Immature natural killer cell (primary cell): ENCODE measurements at regions not wholly inside any gene's neighbourhood (a gene's known extent, or its start where the extent isn't known, plus 50 kb on each side); places are given as distances from the start of the nearest gene placed in this dataset.
"Not testable (repeated sequence)": the region's sequence is repeated elsewhere in the genome, so short reads cannot be mapped to it uniquely, and the experiment has no call there.

Source experiments
- DNase-seq, 3 donors: peaks; one replicate each; pipeline ENCODE4 v3.0.0; 2022; ENCODE audit warnings: mixed read lengths in 1 of 3
- H3K27ac Mint-ChIP-seq, 6 donors: one replicate each; pipeline ENCODE4 v1.8.0; 2020; ENCODE audit warnings: mixed read lengths in 6 of 6, mild to moderate bottlenecking in 5 of 6, inconsistent platforms in 4 of 6, moderate library complexity in 3 of 6
- H3K27me3 Mint-ChIP-seq, 3 donors: one replicate each; pipeline ENCODE4 v1.8.0; 2020 to 2021; ENCODE audit warnings: low read depth in 3 of 3, mild to moderate bottlenecking in 3 of 3, mixed read lengths in 3 of 3, moderate library complexity in 3 of 3, inconsistent platforms in 1 of 3
- H3K36me3 Mint-ChIP-seq, 3 donors: one replicate each; pipeline ENCODE4 v1.8.0; 2020; ENCODE audit warnings: mixed read lengths in 3 of 3, inconsistent platforms in 2 of 3, mild to moderate bottlenecking in 2 of 3
- H3K4me1 Mint-ChIP-seq, 2 donors: one replicate each; pipeline ENCODE4 v1.8.0; 2020; ENCODE audit warnings: inconsistent platforms in 2 of 2, mild to moderate bottlenecking in 2 of 2, mixed read lengths in 2 of 2, moderate library complexity in 1 of 2
- H3K4me3 Mint-ChIP-seq, 5 donors: one replicate each; pipeline ENCODE4 v1.8.0; 2020; ENCODE audit warnings: mild to moderate bottlenecking in 5 of 5, mixed read lengths in 5 of 5, inconsistent platforms in 3 of 5, moderate library complexity in 3 of 5
- H3K9me3 Mint-ChIP-seq, 6 donors: one replicate each; pipeline ENCODE4 v1.8.0; 2020; ENCODE audit warnings: mild to moderate bottlenecking in 6 of 6, mixed read lengths in 6 of 6, inconsistent platforms in 4 of 6, moderate library complexity in 3 of 6

DNA sequence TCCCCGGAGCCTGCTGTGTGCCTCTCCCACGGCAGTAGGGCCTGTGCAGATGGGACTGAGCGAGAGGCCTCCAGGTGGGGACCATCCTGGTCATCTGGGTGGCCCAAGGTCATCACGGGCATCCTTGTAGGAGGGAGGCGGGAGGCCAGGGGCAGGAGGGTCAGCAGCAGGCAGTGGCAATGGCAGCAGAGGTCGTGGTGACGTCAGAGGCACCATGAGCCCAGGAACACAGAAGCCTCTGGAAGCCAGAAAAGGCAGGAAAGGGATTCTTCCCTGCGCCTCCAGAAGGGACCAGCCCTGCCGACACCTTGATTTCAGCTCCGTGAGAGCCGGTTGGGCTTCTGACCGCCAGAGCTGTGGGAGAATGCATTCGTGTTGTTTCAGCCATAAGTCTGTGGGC is 190.3 kb downstream of the BANP start:
- no peak for DNase-seq
- H3K4me3 Mint-ChIP-seq, result no peak overlapping the region
- no peak overlapping the region for H3K27ac Mint-ChIP-seq
- H3K27me3 Mint-ChIP-seq, result peaks cover 0 to 8% (median 0%) of the 10 kb centered on the region in 3 donors
- H3K9me3 Mint-ChIP-seq, result peaks cover 0 to 5% (median 0%) of the 10 kb centered on the region in 6 donors
- H3K4me1 Mint-ChIP-seq, result no peaks in the 10 kb centered on the region
- no peaks in the 10 kb centered on the region for H3K36me3 Mint-ChIP-seq

DNA sequence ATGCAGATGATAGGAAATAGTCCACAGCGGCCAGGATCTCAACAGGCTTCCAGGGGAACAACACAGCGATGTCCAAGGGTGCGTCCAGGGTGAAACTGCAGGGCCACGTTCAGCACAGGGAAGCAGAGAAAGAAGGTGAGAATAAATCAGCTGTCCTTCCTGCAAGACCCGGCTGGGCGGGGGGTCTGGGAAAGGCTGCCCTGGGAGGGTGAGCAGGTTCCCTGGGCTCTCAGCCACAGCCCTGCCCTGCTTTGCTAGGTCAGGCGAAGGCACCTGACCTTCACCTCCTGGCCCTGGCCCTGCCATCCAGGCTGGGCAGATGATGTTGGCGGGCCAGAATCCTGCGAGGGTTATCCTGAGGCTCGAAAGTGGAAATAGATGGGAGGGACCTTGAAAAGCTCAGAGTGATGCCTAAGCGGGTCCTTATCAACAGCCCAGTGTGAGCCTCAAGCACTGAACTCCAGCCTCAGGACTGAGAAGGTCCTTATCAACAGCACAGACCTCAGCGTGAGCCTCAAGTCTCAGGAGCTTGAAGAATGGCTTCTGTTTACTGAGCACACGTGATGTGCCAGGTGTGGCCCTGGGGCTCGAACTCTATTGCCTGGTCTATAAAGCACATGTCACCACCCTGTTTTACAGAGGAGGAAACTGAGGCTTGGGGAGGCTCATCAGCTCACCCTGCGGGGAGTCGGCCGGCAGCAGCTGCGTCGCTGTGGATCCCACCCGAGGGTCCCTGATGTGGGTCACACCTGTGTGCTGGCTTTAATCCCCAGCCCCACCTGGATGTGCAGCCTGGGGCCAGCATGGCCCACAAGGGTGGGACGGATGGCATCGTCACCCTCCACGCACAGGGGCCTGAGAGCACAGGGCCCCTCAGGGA is 191.1 kb downstream of the BANP start:
- not testable (repeated sequence) for H3K27me3 Mint-ChIP-seq, H3K4me3 Mint-ChIP-seq

DNA sequence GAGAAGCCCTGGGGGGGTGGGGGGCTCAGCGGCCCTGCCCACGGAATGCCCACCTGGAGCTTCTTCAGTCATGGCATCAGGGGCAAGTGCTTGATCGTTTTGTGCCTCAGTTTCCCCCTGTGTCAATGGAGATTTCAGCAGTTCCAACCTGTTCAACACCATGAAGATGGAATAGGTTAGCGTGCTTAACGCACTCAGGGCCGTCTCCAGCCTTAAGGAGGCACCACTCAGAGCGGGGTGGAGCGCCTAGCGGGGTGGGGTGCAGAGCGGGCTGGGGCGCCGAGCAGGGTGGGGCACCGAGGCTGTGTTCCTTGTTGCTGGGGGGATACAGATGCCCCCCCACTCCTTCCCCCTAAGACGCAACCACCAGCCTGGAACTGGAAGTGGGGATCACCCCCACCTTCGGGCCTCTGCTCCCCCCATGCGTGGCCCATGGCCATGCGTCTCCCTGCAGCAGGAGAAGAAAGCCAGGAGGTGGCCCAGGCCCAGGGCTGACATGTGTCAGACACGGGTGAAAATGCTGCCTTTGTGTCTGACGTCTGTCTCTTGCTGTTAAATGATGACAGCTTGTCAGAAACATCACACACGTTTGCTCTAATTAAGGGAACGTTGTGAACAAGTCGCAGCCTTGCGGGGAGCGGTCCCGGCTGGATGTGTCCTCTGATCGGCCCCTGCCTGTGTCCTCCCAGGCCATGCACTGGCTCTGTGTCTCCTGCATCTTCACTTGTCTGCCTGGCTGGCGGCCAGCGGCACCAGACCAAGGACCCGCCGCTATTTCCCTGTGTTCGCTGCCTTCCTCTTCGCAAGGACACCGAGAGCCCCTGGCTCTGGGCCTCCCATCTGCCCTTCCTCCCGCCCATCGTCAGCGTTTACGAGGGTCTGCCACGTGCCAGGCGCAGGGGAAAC is 192.1 kb downstream of the BANP start:
- H3K9me3 Mint-ChIP-seq, H3K27me3 Mint-ChIP-seq, H3K4me1 Mint-ChIP-seq, H3K27ac Mint-ChIP-seq, DNase-seq, H3K36me3 Mint-ChIP-seq, H3K4me3 Mint-ChIP-seq: not testable (repeated sequence)

More for the DNA sequence above, 191.1 kb downstream of the BANP start:
- not testable (repeated sequence) for H3K4me1 Mint-ChIP-seq, DNase-seq, H3K9me3 Mint-ChIP-seq, H3K27ac Mint-ChIP-seq, H3K36me3 Mint-ChIP-seq

DNA sequence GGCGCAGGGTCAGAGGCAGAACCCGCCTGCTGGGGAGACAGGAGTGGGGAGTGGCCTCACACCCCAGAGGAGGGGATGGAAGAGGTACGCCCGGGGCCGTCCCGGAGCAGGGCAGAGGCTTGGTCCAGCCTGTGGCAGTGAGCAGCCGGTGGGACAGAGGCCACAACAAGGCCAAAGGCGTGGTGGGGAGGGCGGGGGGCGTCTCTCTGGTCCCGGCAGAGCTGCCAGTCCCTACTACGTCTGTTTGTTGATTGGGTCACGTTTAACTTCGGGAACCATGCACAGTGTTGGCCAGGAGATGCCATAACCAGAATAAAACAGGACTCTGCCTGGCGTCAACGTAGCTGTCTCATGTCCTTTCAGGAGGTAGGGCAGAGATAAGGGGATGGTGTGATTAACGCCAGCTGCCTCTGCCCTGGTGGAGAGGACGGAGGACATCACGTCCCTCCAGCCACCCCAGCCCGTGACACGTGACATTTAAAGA is 192.8 kb downstream of the BANP start:
- no peak for DNase-seq
- H3K27me3 Mint-ChIP-seq, result peaks cover 0 to 6% (median 0%) of the 10 kb centered on the region in 3 donors
- H3K4me3 Mint-ChIP-seq, result no peak overlapping the region
- no peak overlapping the region for H3K27ac Mint-ChIP-seq
- H3K9me3 Mint-ChIP-seq, result peaks cover 0 to under 1% (median 0%) of the 10 kb centered on the region in 6 donors
- no peaks in the 10 kb centered on the region for H3K4me1 Mint-ChIP-seq
- no peaks in the 10 kb centered on the region for H3K36me3 Mint-ChIP-seq

DNA sequence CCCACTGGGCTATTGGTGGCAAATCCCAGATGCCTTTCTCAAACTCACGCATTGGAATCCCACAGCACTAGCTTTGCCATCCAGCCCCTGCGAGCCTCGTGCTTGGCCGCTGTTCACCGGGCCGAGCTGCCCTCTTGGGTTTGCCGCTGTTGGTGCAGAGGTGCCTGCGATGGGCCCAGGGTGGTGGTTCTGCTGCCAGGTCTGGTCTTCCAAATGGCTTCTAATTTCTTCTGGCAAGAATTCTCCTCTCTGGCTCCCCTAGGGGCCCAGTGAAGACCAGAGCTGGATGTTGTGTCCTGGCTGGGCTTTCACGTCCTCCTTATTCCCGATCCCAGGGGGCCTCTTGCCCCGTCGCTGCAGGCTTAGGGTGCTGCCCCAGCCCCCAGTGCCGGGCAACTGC is 194.1 kb downstream of the BANP start:
- H3K9me3 Mint-ChIP-seq, H3K27ac Mint-ChIP-seq, DNase-seq, H3K4me3 Mint-ChIP-seq, H3K36me3 Mint-ChIP-seq, H3K4me1 Mint-ChIP-seq, H3K27me3 Mint-ChIP-seq: not testable (repeated sequence)

DNA sequence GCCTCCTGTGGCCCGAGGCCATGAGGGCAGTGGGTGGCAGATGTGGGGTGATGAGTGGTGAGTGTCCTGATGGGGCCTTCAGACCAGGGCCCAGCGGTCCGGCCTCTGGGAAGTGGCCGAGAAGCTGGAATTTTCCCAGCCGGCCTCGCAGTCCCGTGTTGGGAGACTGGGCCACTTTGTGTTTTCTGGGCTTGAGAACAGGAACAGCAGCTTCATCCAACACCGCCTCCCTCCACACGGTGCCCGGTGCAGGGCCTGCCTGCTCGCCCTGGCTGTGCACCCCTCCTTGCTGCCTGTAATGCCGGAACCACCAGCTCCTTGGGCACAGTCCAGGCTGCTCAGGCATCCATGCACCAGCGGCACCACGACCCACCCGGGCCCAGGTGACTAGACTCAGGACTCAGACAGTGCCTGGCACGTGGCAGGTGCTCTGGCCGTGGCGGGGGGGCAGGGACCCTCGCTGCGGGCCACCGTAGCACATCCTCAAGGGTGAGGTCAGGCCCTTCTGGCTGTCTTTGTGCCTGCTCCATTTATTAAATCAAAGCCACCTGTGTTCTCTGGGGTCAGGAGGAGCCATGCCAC is 194.7 kb downstream of the BANP start:
- H3K36me3 Mint-ChIP-seq, H3K9me3 Mint-ChIP-seq, H3K4me1 Mint-ChIP-seq, H3K27me3 Mint-ChIP-seq, DNase-seq, H3K4me3 Mint-ChIP-seq, H3K27ac Mint-ChIP-seq: not testable (repeated sequence)

DNA sequence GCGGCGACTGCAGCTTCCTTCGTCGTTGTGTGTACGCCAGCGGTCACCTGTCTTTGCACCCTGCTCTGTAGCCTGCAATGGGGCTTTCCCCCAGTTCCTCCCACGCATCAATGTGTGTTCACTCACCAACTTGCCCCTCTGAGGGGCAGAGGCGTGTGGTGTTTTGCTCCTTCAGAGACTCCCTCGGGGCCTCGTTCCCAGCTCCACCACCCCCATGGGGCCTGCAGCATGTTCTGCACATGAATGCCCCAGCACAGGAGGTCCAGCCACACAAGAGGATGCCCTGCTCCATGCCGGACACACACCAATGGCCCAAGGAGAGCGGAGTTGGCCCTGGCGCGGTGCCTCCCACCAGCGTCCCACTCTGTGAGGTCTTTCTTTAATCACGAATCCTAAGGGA is 196.8 kb downstream of the BANP start:
- not testable (repeated sequence) for DNase-seq, H3K36me3 Mint-ChIP-seq, H3K9me3 Mint-ChIP-seq, H3K4me1 Mint-ChIP-seq, H3K27ac Mint-ChIP-seq, H3K4me3 Mint-ChIP-seq, H3K27me3 Mint-ChIP-seq

DNA sequence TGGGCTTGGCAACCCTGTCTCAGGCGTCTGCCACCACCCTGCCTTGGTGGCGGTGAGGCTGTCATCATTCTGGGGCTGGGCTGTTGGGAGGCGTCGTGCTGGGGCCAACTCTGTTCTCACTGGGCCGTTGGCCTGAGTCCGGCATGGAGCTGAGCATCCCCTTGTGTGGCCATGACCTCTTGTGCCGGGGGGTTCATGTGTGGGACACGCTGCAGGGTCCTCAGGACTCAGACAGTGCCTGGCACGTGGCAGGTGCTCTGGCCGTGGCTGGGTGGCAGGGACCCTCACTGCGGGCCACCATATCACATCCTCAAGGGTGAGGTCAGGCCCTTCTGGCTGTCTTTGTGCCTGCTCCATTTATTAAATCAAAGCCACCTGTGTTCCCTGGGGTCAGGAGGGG is 197.4 kb downstream of the BANP start:
- H3K27me3 Mint-ChIP-seq, H3K4me1 Mint-ChIP-seq, H3K27ac Mint-ChIP-seq, H3K4me3 Mint-ChIP-seq, DNase-seq, H3K9me3 Mint-ChIP-seq, H3K36me3 Mint-ChIP-seq: not testable (repeated sequence)

DNA sequence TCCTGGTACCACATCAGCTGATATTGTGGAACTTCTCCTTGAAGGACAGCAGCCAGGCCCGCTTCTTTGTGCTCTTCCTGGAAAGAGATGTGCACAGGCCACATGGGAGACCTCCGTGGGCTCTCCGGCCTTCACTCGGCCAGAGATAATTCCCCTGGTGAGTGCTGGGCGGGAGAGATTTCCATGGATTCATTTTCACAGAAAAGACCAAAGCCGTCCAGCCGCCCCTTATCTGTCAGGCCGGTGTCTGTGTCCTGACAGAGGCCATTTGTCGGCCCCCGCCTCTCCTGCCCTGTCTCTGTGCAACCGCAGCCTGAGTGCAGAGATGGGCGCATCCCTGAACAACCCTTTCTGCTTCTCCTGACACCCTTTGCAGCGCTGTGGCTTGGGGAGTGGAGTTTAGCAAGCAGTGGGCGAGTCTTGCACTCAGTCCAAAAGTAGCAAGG is 197.9 kb downstream of the BANP start:
- not testable (repeated sequence) for H3K27ac Mint-ChIP-seq, H3K9me3 Mint-ChIP-seq, H3K36me3 Mint-ChIP-seq, H3K4me1 Mint-ChIP-seq, H3K4me3 Mint-ChIP-seq, DNase-seq, H3K27me3 Mint-ChIP-seq

DNA sequence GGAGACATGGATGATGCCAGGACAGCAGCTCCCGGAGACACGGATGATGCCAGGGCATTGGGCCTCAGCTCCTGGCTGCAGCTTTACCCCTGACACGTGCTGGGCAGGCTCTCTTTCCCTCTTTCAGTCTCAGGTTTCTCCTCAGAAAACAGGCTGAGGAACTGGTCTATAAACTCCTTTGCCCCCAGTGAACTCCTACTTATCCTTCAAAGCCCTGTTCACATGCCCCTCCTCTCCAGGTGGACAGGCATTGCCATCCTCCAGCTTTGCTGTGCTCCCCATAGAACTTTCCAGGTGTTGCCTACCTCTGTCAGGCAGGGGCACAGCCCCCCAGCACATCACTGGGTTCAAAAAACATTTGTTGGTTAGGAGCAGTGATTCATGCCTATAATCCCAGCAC is 198.4 kb downstream of the BANP start:
- not testable (repeated sequence) for H3K27ac Mint-ChIP-seq, H3K36me3 Mint-ChIP-seq, H3K4me3 Mint-ChIP-seq, DNase-seq, H3K9me3 Mint-ChIP-seq, H3K4me1 Mint-ChIP-seq, H3K27me3 Mint-ChIP-seq

DNA sequence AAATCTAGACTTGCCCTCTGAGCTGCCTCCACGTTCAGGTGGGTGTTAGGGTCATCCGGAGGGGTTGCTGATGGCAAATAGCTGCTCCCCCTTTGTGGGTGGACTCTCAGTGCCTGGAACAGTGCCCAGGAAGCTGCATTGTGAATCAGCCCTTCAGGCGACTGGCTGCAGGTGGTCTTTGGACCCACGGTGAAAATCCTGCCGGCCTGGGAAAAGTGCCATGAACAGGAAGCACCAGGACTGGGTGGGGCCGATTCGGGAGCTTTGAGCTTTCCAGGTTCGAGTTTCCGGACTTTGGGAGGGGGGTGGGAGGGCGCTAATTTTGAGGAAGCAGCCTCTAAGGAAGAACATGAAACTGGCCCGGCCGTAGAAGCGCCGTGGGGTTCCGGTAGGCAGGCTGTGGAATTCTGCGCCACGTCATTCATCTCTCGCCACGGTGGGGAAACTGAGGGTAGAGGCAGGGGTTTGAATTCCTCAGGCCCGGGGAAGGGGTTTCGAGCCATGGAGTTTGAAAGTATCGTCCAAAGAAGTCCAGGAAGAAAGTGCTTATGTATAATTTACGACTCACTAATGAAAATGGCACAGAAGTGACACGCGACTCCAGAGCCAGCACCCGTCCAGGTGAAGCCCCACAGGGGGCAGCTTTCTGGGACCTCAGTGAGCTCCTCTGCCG is 199.4 kb downstream of the BANP start:
- DNase-seq, H3K27ac Mint-ChIP-seq, H3K9me3 Mint-ChIP-seq, H3K27me3 Mint-ChIP-seq, H3K4me3 Mint-ChIP-seq, H3K36me3 Mint-ChIP-seq, H3K4me1 Mint-ChIP-seq: not testable (repeated sequence)

DNA sequence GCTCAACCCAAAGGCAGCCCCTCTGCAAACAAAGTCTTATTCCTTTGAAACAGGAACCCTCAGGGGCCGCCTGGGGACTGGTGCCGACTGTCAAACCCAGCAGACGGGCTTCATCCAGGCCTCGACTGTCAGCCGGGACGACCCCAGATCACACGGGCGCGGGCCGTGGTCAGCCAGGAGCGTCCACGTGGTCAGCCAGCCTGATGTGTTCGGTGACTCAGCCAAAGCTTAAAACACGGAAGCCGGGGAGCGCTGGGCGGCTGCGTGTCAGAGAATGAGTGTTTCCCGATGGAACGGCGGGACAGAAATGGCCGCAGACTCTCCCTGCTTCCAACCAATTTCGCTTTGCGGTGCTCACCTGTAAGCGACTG is 199.9 kb downstream of the BANP start:
- H3K27me3 Mint-ChIP-seq, result not testable (repeated sequence)

DNA sequence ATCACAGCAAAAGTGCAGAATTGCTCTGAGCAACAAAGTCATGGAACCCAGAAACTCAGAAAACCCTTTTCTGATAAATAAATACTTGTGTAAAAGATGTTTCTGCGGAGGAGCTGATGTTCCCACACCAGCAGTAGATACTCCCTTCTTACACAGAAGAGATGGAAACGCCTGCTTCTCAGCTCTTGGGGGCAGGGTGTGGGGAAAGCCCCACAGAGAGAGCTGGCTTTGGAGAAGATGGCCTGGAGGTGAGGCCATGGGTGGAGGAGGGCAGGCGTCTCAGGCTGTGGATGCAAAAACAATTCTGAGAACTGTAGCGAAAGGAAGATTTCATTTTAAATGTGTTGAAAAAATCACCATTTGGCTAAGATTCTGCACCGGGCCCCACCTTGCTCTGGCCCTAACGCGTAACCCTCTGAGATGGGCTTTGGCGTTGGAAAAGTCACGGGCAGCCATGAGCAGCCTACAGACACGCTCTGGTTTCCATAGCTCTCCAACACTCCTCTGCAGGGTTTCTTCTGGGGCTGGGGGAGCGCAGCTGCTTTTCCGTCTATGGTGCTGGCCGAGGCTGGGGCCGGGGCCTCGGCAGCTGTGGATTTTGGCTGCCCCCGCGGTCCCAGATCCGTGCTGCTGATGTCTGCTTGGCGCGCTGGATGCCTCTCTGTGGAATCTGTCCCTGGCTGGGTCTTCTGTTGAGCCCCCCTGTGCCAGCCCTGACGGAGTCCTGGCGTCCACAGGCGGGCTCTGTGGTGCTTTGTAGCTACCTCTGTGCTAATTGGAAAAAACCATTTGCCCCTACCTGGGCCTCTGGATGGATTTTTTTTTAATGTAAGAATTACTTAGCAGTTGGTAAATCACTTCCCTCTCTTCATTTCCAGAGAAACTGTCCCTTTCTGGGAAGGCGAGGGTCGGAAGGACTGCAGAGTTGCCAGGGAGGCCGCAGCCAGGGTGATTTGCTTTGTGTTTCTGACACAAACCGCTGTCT is 200.9 kb downstream of the BANP start:
- not testable (repeated sequence) for H3K9me3 Mint-ChIP-seq, H3K4me3 Mint-ChIP-seq, H3K4me1 Mint-ChIP-seq, H3K27ac Mint-ChIP-seq, DNase-seq, H3K36me3 Mint-ChIP-seq, H3K27me3 Mint-ChIP-seq

More for the DNA sequence above, 199.9 kb downstream of the BANP start:
- not testable (repeated sequence) for H3K27ac Mint-ChIP-seq, H3K9me3 Mint-ChIP-seq, H3K36me3 Mint-ChIP-seq, H3K4me3 Mint-ChIP-seq, DNase-seq, H3K4me1 Mint-ChIP-seq
